ENCODE measurements at regions not wholly inside any gene's neighbourhood (a gene's known extent, or its start where the extent isn't known, plus 50 kb on each side); places are given as distances from the start of the nearest gene placed in this dataset.
A peak's percentile ranks its signal among the peaks of the same experiment; 100 is the strongest.

GRCh38 chr9:6703898-6704639 lies 53.7 kb upstream of the KDM4C start:
- DNase-seq (ENCODE audit: low spot score): peak; percentile 93
- in situ Hi-C loops (cut with MboI; ENCODE audit: low pct_unique_long_range_greater_than_20kb, low sequenced_read_pairs, unreplicated experiment): no loop called here
- no peak for TF ChIP-seq CTCF (IDR thresholded peaks at IDR 0.05; ENCODE audit: extremely low read depth, insufficient read depth, missing control alignments)

GRCh38 chr9:6702707-6703106 lies 55.1 kb upstream of the KDM4C start:
- no peak for DNase-seq (ENCODE audit: low spot score)
- in situ Hi-C loops (cut with MboI; ENCODE audit: low pct_unique_long_range_greater_than_20kb, low sequenced_read_pairs, unreplicated experiment): no loop called here
- TF ChIP-seq CTCF (IDR thresholded peaks at IDR 0.05; ENCODE audit: extremely low read depth, insufficient read depth, missing control alignments): no peak

- no peak for TF ChIP-seq CTCF (IDR thresholded peaks at IDR 0.05; ENCODE audit: extremely low read depth, insufficient read depth, missing control alignments)
- no peak for DNase-seq (ENCODE audit: low spot score)
- in situ Hi-C loops (cut with MboI; ENCODE audit: low pct_unique_long_range_greater_than_20kb, low sequenced_read_pairs, unreplicated experiment): no loop called here
Observed at GRCh38 chr9:6696178-6696577, 50.6 kb upstream of the GLDC start.

GRCh38 chr9:6695121-6695814 lies 49.7 kb upstream of the GLDC start:
- in situ Hi-C loops (cut with MboI; ENCODE audit: low pct_unique_long_range_greater_than_20kb, low sequenced_read_pairs, unreplicated experiment): no loop called here
- no peak for TF ChIP-seq CTCF (IDR thresholded peaks at IDR 0.05; ENCODE audit: extremely low read depth, insufficient read depth, missing control alignments)
- DNase-seq (ENCODE audit: low spot score): no peak

Data from GM13977 (cell line).